GM23338 (cell line): ENCODE measurements at regions not wholly inside any gene's neighbourhood (a gene's known extent, or its start where the extent isn't known, plus 50 kb on each side); places are given as distances from the start of the nearest gene placed in this dataset.

ENCODE experiments used
- ATAC-seq: fragments of 200-7000 bp; cut with Tn5 transposase; 3 replicates; pipeline ENCODE4 v1.9.1; 2020
- DNase-seq: peaks from one replicate; pipeline ENCODE4 v3.0.0-alpha.2; 2015; ENCODE audit warnings: low spot score
- H2AFZ ChIP-seq: fragments of 200-600 bp; sonication (generic); 2 replicates; pipeline ENCODE4 v1.8.0; 2016; ENCODE audit warnings: antibody characterized with exemption, mild to moderate bottlenecking, moderate library complexity
- H3F3A ChIP-seq: fragments of 200-600 bp; sonication (generic); replicated peaks from 2 replicates; pipeline ENCODE4 v1.8.0; 2017; ENCODE audit warnings: antibody characterized with exemption, mixed run types, low read depth
- H3K27ac ChIP-seq: fragments of 200-600 bp; sonication (generic); 2 replicates; pipeline ENCODE4 v1.6.1; 2016; ENCODE audit warnings: low read depth
- H3K27me3 ChIP-seq: fragments of 200-600 bp; sonication (generic); 2 replicates; pipeline ENCODE4 v1.8.0; 2016; ENCODE audit warnings: mild to moderate bottlenecking, mixed run types, moderate library complexity; ENCODE audit not compliant: insufficient read depth
- H3K36me3 ChIP-seq: fragments of 200-600 bp; sonication (generic); 2 replicates; pipeline ENCODE4 v1.8.0; 2016; ENCODE audit warnings: mild to moderate bottlenecking; ENCODE audit not compliant: insufficient read depth
- H3K4me1 ChIP-seq: fragments of 200-600 bp; sonication (generic); 2 replicates; pipeline ENCODE4 v1.8.0; 2016; ENCODE audit warnings: mild to moderate bottlenecking, moderate library complexity; ENCODE audit not compliant: insufficient read depth
- H3K4me2 ChIP-seq: fragments of 200-600 bp; sonication (generic); 2 replicates; pipeline ENCODE4 v1.7.1; 2017; ENCODE audit warnings: mixed run types
- H3K4me3 ChIP-seq: fragments of 200-600 bp; sonication (generic); 2 replicates; pipeline ENCODE4 v1.6.1; 2016; ENCODE audit warnings: mixed run types
- H3K79me2 ChIP-seq: fragments of 200-600 bp; sonication (generic); replicated peaks from 2 replicates; pipeline ENCODE4 v1.8.0; 2017; ENCODE audit warnings: mild to moderate bottlenecking; ENCODE audit not compliant: insufficient read depth
- H3K9me2 ChIP-seq: fragments of 200-600 bp; sonication (generic); 2 replicates; pipeline ENCODE4 v1.8.0; 2017; ENCODE audit not compliant: insufficient read depth
- H4K20me1 ChIP-seq: fragments of 200-600 bp; sonication (generic); replicated peaks from 2 replicates; pipeline ENCODE4 v1.8.0; 2017; ENCODE audit warnings: mild to moderate bottlenecking; ENCODE audit not compliant: insufficient read depth
- H3K27ac Mint-ChIP-seq: 2 replicates; pipeline ENCODE4 v1.8.0; 2020; ENCODE audit warnings: inconsistent platforms, mild to moderate bottlenecking, moderate library complexity, mixed read lengths
- H3K27me3 Mint-ChIP-seq: 3 replicates; pipeline ENCODE4 v1.8.0; 2022; ENCODE audit warnings: low read depth, mild to moderate bottlenecking, moderate library complexity, mixed read lengths, inconsistent platforms; ENCODE audit not compliant: insufficient read depth, poor library complexity
- H3K36me3 Mint-ChIP-seq: 3 replicates; pipeline ENCODE4 v1.8.0; 2021; ENCODE audit warnings: low read depth, mild to moderate bottlenecking, inconsistent platforms, moderate library complexity, mixed read lengths
- H3K4me1 Mint-ChIP-seq: 3 replicates; pipeline ENCODE4 v1.8.0; 2020; ENCODE audit warnings: mild to moderate bottlenecking, inconsistent platforms, mixed read lengths
- H3K4me3 Mint-ChIP-seq: 3 replicates; pipeline ENCODE4 v1.8.0; 2021; ENCODE audit warnings: moderate library complexity, mild to moderate bottlenecking, inconsistent platforms, mixed read lengths
- H3K9me3 Mint-ChIP-seq: 3 replicates; pipeline ENCODE4 v1.8.0; 2020; ENCODE audit warnings: moderate library complexity, mild to moderate bottlenecking, inconsistent platforms, mixed read lengths
- CREB1 ChIP-seq: fragments of 250-450 bp; sonication (Bioruptor Pico); IDR thresholded peaks from 2 replicates; pipeline ENCODE4 v1.5.0; 2020; ENCODE audit warnings: low read depth, mild to moderate bottlenecking, moderate library complexity
- EZH2 ChIP-seq: fragments of 200-600 bp; sonication (generic); IDR thresholded peaks from one replicate; pipeline ENCODE4 v1.8.0; 2017; ENCODE audit warnings: antibody characterized with exemption, mild to moderate bottlenecking, low read depth; ENCODE audit not compliant: unreplicated experiment
- EZH2phosphoT487 ChIP-seq: fragments of 200-600 bp; sonication (generic); IDR thresholded peaks from one replicate; pipeline ENCODE4 v1.8.1; 2018; ENCODE audit warnings: antibody characterized with exemption; ENCODE audit not compliant: unreplicated experiment
- NANOG ChIP-seq: IDR thresholded peaks from 2 replicates; pipeline ENCODE4 v1.6.1; 2016; ENCODE audit warnings: antibody characterized with exemption, borderline replicate concordance
- STAT1 ChIP-seq: IDR thresholded peaks from one replicate; pipeline ENCODE4 v1.6.1; 2016; ENCODE audit warnings: antibody characterized with exemption; ENCODE audit not compliant: unreplicated experiment
- ZNF114 ChIP-seq: fragments of 250-450 bp; sonication (Bioruptor Pico); IDR thresholded peaks from 2 replicates; pipeline ENCODE4 v1.5.0; 2020; ENCODE audit warnings: mild to moderate bottlenecking, moderate library complexity
- ZNF331 ChIP-seq: fragments of 250-450 bp; sonication (Bioruptor Pico); IDR thresholded peaks from 2 replicates; pipeline ENCODE4 v1.5.0; 2020; ENCODE audit warnings: low read depth, mild to moderate bottlenecking, moderate library complexity
- TF ChIP-seq, protein P1 (sequence below): fragments of 250-450 bp; sonication (Bioruptor Pico); IDR thresholded peaks from 2 replicates; pipeline ENCODE4 v1.5.0; 2020; ENCODE audit warnings: mild to moderate bottlenecking, moderate library complexity
- TF ChIP-seq, protein P2 (sequence below), 2 experiments: fragments of 200-600 bp in 1 of 2; sonication (generic) in 1 of 2; conservative IDR thresholded peaks; 2 replicates each; pipeline versions ENCODE4 v1.5.1 to v1.6.1; 2016 to 2017; ENCODE audit warnings: antibody characterized with exemption in 2 of 2, low read depth in 2 of 2, mild to moderate bottlenecking in 2 of 2, moderate library complexity in 1 of 2

DNA sequence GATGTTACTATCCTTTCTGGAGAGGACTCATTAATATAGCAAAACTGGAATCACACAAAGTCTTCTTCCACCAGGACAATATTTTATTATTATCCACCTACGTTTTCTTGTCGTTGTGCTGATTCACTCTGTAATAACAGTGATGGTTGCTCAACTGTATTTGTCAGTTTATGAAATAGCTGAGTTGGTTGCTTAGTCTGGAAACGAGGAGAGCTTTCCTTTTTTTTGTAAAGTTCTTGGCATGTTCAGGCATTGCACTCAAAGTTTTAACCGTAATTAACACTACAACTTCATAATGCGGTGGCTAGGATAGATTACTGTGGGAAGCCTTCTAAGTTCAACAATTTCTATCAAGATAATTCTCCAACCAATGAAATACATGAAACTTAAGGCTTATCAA lies 131.2 kb downstream of the RAP2B start (continued):
- TF ChIP-seq, protein P1, sequence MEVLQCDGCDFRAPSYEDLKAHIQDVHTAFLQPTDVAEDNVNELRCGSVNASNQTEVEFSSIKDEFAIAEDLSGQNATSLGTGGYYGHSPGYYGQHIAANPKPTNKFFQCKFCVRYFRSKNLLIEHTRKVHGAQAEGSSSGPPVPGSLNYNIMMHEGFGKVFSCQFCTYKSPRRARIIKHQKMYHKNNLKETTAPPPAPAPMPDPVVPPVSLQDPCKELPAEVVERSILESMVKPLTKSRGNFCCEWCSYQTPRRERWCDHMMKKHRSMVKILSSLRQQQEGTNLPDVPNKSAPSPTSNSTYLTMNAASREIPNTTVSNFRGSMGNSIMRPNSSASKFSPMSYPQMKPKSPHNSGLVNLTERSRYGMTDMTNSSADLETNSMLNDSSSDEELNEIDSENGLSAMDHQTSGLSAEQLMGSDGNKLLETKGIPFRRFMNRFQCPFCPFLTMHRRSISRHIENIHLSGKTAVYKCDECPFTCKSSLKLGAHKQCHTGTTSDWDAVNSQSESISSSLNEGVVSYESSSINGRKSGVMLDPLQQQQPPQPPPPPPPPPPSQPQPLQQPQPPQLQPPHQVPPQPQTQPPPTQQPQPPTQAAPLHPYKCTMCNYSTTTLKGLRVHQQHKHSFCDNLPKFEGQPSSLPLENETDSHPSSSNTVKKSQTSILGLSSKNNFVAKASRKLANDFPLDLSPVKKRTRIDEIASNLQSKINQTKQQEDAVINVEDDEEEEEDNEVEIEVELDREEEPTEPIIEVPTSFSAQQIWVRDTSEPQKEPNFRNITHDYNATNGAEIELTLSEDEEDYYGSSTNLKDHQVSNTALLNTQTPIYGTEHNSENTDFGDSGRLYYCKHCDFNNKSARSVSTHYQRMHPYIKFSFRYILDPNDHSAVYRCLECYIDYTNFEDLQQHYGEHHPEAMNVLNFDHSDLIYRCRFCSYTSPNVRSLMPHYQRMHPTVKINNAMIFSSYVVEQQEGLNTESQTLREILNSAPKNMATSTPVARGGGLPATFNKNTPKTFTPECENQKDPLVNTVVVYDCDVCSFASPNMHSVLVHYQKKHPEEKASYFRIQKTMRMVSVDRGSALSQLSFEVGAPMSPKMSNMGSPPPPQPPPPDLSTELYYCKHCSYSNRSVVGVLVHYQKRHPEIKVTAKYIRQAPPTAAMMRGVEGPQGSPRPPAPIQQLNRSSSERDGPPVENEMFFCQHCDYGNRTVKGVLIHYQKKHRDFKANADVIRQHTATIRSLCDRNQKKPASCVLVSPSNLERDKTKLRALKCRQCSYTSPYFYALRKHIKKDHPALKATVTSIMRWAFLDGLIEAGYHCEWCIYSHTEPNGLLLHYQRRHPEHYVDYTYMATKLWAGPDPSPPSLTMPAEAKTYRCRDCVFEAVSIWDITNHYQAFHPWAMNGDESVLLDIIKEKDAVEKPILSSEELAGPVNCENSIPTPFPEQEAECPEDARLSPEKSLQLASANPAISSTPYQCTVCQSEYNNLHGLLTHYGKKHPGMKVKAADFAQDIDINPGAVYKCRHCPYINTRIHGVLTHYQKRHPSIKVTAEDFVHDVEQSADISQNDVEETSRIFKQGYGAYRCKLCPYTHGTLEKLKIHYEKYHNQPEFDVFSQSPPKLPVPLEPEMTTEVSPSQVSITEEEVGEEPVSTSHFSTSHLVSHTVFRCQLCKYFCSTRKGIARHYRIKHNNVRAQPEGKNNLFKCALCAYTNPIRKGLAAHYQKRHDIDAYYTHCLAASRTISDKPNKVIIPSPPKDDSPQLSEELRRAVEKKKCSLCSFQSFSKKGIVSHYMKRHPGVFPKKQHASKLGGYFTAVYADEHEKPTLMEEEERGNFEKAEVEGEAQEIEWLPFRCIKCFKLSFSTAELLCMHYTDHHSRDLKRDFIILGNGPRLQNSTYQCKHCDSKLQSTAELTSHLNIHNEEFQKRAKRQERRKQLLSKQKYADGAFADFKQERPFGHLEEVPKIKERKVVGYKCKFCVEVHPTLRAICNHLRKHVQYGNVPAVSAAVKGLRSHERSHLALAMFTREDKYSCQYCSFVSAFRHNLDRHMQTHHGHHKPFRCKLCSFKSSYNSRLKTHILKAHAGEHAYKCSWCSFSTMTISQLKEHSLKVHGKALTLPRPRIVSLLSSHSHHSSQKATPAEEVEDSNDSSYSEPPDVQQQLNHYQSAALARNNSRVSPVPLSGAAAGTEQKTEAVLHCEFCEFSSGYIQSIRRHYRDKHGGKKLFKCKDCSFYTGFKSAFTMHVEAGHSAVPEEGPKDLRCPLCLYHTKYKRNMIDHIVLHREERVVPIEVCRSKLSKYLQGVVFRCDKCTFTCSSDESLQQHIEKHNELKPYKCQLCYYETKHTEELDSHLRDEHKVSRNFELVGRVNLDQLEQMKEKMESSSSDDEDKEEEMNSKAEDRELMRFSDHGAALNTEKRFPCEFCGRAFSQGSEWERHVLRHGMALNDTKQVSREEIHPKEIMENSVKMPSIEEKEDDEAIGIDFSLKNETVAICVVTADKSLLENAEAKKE (CRISPR knock-in tag): no peak
- TF ChIP-seq STAT1 (no peak), EZH2phosphoT487 (no peak)
- TF ChIP-seq, protein P2, sequence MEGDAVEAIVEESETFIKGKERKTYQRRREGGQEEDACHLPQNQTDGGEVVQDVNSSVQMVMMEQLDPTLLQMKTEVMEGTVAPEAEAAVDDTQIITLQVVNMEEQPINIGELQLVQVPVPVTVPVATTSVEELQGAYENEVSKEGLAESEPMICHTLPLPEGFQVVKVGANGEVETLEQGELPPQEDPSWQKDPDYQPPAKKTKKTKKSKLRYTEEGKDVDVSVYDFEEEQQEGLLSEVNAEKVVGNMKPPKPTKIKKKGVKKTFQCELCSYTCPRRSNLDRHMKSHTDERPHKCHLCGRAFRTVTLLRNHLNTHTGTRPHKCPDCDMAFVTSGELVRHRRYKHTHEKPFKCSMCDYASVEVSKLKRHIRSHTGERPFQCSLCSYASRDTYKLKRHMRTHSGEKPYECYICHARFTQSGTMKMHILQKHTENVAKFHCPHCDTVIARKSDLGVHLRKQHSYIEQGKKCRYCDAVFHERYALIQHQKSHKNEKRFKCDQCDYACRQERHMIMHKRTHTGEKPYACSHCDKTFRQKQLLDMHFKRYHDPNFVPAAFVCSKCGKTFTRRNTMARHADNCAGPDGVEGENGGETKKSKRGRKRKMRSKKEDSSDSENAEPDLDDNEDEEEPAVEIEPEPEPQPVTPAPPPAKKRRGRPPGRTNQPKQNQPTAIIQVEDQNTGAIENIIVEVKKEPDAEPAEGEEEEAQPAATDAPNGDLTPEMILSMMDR (conservative IDR thresholded peaks at IDR 0.05; ENCODE audit: low read depth in 2 of 2): no peak

DNA sequence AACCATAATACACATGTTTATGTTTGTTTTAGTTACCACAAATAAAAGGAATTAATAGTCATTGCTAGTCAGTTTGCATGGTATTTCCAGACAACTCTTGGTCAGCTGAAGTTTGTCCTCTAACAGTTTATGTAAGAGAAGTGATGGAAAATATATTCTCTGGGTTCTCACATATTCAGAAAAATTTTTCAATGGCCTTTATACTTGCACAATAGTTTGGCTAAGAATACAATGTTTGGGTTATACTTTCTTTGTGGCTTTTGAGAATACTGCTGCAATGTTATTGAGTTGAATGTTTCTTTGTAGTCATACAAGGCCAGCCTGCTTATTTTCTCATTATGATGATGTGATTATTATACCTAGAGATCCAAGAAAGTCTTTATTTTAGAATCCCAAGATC lies 133.9 kb downstream of the RAP2B start:
- Mint-ChIP-seq H3K27me3 (peaks cover 1% of the 10 kb centered on the region), H3K4me1 (no peaks in the 10 kb centered on the region), H3K4me3 (no peak overlapping the region), H3K36me3 (no peaks in the 10 kb centered on the region), H3K27ac (no peak overlapping the region), H3K9me3 (no peaks in the 10 kb centered on the region)
- no peaks in the 10 kb centered on the region for H3K4me1 ChIP-seq
- H3K36me3 ChIP-seq: no peaks in the 10 kb centered on the region
- no peak for DNase-seq
- H2AFZ ChIP-seq: no peak overlapping the region
- no peak overlapping the region for H3K4me3 ChIP-seq
- no peaks in the 10 kb centered on the region for H3K9me2 ChIP-seq
- no peaks in the 10 kb centered on the region for H4K20me1 ChIP-seq
- no peak for ATAC-seq
- no peak overlapping the region for H3K4me2 ChIP-seq
- no peaks in the 10 kb centered on the region for H3F3A ChIP-seq
- no peak overlapping the region for H3K27ac ChIP-seq
- no peaks in the 10 kb centered on the region for H3K27me3 ChIP-seq
- no peaks in the 10 kb centered on the region for H3K79me2 ChIP-seq
- TF ChIP-seq, protein P1 (CRISPR knock-in tag): no peak
- no peak for TF ChIP-seq EZH2
- no peak for TF ChIP-seq ZNF331 (CRISPR knock-in tag)
- TF ChIP-seq EZH2phosphoT487: no peak
- TF ChIP-seq ZNF114 (CRISPR knock-in tag): no peak
- no peak for TF ChIP-seq CREB1 (CRISPR knock-in tag)
- no peak for TF ChIP-seq NANOG
